GM19438 (cell line): ENCODE measurements at regions not wholly inside any gene's neighbourhood (a gene's known extent, or its start where the extent isn't known, plus 50 kb on each side); places are given as distances from the start of the nearest gene placed in this dataset.

Source experiments
- ATAC-seq: cut with Tn5 transposase; IDR thresholded peaks from one replicate; pipeline ENCODE4 v1.9.1; 2021; ENCODE audit warnings: low read depth; ENCODE audit not compliant: unreplicated experiment

DNA sequence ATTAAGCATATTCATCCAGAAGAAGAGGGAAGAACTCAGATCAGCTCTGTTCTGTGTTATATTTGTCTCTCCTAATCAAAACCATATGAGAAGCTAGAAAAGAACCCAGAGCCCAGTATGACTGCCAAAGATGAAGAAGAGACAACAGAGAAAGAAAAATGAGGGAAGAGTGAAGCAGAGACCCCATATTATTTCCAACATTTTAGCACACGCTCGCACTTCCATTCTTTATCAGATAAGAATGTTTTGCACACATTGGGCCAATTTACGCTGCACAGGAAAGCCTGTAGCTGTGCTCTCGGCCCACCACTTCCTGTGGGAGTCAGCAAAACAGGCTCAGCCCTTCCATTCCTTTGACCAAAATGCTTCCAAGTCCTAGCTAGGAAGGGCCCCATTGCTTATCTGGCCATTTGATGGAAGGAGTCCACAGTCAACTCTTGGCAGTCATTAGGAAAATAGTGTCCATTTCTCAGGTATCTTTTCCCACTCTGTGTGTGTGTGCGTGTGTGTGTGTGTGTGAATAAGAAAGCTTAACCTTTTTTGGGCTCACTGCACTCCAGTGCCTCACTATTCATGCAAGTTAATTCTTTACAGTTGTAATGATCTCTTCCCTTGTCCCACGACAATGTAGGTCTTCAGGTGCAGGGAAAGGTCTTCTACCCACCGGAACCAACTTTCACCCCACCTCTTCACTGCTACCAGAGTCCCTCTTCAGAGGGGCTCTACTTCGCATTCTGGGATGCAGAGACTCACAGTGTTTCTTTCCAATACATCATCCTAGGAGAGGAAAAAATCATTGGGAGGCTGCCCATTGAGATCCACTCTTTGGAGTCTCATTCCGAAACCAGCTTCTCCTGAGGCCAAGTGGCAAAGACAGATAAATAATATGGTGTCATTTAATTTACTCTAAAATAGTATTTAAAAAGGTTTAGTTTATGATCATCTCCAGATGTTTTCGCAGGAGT, 237.5 kb downstream of the COG6 start:
- ATAC-seq = no peak

DNA sequence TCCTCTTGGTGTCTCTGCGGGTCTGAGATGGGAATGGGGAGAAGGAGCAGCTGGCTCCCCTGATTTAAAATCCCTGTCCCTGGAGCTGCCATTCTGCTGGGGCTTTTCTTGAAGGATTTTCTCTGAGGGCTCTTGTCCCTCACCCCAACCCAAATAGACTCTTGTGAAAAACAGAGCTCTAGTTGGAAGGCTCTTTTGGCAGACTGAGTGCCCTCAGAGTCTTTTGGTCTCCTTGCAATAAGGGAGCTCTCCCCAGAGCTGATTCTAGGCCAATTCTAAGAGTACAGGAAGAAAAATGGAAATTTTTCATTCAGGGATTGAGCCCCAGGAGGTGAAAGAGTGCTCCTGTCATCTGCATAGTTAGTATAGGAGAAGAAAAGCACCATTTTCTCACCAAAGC, 238.3 kb downstream of the COG6 start:
- ATAC-seq = no peak

DNA sequence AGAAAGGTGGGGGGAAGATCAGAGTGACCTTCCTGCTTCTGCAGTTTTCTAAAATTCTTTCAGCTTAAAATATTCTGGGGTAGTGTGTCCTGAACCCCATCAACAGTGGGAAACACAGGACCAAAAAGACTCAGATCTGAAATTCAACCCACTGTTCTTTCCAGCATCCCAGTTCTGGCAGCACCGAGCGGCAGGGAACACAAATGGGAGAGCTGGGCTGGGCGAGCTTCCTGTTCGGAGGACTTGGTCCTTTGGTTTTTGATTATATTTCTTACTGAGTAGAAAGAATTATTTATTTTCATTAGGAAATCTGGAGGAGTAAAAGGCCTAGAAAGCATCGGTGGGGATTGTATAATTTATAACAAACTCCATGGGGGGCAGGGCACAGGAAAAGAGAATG, 239.1 kb downstream of the COG6 start:
- no peak for ATAC-seq

DNA sequence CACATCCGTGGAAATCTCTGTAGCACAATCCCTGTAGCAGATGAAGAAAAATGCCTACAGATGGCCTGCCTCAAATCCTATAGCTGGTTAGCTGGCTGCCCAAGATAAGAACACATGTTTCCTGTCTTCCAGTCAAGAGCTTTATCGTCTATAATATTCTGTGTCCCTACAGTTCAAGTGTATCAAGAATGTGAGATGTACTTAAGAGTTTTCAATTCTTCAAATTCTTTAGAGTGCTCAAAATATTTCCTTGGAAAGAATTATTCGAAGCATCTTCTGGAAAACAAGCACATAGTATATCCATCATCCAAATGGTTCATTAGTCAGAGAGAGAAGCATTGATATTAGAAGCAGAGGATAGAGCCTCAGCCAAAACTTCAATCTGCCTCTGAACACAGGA, 239.8 kb downstream of the COG6 start:
- ATAC-seq = no peak

GRCh38 chr13:39897636-39898035, 242.2 kb downstream of the COG6 start:
- ATAC-seq = no peak

GRCh38 chr13:39900106-39900750, 244.8 kb downstream of the COG6 start:
- ATAC-seq = no peak

- no peak for ATAC-seq
These were observed 249.5 kb downstream of the COG6 start for GRCh38 chr13:39904959-39905358.

DNA sequence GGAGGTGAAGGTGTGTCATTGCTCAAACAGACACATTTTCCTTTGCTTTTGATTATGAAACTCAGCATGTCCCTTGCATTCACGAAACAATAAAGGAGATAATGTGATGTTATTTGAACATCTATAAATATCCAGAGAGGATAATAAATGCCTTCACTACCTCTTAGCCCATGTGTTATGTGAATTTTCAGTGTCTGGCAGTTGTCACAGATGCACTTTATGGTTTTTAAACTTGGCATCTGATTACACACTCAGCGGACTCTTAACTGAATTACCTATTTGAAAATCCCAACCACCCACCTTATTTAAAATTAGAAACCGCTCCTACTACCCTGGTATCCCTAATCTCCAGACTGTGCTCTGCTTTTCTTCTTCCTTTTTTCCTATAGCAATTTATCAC, 254.2 kb downstream of the COG6 start:
- ATAC-seq = no peak

DNA sequence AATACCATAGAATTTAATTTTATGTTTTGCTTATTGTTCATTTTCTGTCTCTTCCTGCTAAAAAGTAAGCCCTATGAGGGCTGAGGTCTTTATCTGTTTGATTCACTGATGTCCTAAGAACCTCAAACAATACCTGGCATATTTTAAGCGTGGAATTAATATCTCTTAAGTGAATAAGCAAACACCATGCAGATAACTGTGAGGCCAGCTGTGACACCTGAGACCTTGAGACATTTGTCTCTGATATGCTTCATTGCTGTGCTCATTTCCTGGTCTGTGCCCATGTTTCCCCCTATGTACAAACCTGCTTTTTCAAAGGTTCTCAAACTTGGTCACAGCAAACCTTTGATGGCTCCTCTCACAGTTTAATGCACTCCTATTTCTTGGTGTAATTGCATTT, 254.6 kb downstream of the COG6 start:
- no peak for ATAC-seq

GRCh38 chr13:39910833-39911232, 255.4 kb downstream of the COG6 start:
- ATAC-seq = no peak

DNA sequence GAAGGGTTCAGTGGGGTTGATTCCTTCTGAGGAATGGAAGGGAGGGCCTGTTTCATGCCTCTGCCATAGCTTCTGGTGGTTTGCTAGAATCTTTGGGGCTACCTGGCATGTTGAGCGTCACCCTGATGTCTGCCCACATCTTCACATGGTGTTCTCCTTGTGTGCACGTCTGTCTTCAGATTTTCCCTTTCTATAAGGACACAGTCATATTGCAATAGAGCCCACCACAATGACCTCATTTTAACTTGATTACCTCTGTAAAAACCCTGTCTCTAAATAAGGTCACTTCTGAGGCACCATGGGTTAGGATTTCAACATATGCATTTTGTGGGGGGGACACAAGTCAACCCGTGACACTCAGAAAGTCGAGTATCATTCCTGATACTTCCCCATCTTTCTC, 257.9 kb downstream of the COG6 start:
- no peak for ATAC-seq

DNA sequence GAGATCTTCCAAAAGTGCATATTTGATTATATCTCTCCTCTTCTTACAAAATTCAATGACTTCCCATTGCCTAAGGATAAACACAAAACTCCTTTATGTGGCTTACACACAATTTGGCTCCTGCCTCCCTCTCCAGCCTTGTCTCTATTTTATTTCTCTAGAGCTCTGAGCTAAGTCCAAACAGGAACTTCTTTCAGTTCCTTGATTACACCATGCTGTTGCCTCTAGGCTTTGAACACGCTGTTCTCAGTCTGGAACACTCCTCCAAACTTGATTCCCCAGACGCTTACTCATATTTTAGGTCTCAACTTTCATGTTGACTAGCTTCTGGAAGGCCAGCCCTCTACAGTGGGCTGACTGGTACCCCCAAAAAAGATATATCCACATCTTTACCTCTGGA, 258.5 kb downstream of the COG6 start:
- no peak for ATAC-seq

DNA sequence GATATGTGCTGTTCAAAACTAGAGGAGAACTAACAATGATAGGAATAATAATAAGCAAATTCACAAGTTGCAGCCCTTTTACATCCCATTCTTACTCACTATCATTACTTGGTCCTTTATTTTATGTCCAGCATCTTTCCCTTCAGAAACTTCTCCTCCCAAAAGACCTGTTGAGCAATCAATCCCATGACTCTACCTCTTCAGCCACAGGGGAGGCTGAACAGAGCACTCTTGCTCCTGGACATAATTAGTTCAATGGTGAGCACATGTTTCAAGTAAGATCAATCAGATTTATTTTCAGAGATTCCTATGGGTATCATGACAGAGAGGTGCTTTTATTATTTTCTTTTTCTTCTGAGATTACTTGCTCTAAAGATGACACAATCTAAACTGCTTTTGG, 260.0 kb downstream of the COG6 start:
- no peak for ATAC-seq

DNA sequence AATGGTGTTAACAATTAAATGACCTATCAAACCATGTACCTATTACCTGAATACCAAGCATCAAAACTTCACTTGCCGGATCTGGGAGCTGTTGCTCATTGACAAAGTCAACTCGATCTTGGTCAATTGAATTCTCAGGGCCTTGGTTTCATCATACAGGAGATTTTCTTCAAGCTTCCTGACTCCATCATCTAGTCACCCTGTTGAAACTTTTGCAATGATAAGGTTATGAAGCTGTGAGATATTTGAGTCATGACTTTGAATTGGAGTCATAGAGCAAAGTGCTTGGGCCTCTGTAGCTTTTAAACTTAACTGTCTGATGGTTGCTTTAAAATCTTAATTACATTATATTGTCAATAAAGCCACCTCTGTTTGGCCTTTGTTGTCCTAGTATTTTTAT, 260.9 kb downstream of the COG6 start:
- ATAC-seq = no peak

DNA sequence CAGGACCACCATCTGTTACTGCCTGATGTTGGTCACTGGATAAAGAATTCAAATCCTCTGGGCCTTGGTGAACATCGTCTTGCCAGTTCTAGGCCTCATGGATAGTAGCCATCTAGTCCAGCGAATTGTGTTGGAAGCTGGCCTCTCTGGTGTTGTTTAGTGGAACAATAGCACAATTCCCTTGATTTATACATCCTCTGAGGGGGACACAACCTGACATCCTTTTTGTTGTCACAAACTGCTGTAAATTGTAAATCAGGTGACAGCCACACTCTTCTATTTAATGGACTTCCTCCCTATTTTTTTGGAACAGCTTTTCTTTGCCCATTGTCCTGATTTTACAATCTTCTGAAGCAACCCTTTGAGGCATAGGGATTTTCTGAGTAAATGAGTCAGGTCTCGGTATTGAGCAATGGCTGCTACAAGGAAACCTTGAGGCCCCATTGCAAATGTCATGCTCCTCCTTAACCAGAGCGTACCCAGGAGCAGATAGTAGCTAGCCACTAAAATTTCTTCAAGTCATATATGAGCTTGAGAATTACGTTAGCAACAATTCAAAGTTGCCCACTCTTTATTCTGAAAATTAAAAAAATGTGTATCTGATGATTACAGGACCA, 263.3 kb downstream of the COG6 start:
- ATAC-seq = no peak

DNA sequence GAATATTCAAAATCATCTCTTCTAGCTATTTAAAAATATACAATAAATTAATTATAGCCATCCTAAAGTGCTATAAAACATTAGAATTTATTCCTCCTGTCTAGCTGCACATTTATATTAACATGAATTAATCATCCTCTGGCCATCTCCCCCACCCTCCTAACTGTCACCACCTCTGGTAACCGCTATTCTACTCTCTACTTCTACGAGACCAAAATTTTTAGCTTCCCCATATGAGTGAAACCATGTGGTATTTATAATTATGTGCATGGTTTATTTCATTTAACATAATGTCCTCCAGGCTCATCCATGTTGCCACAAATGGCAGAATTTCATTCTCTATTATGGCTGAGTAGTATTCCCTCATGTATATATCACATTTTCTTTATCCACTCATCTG, 265.2 kb downstream of the COG6 start:
- ATAC-seq = no peak

DNA sequence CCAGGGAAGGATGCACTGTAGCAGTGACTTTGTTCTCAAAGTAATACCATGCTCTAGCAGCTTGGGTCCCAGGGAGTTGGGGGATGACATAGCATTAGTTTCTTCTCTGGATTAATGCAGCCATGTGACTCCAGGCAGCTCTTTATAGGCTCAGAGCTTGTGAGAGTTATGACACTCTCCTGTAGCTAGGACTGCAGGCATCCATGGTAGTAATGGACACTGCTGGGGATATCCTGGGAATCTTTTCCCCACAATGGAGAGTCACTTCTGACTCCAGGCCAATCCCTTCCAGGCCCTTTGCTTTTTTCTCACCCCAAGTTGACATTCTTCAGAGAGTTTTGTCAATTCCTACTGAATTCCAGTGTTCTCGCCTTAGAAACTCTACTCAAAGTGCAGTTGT, 270.9 kb downstream of the COG6 start:
- no peak for ATAC-seq

- ATAC-seq = no peak
These were observed 272.8 kb downstream of the COG6 start for GRCh38 chr13:39928261-39928660.

DNA sequence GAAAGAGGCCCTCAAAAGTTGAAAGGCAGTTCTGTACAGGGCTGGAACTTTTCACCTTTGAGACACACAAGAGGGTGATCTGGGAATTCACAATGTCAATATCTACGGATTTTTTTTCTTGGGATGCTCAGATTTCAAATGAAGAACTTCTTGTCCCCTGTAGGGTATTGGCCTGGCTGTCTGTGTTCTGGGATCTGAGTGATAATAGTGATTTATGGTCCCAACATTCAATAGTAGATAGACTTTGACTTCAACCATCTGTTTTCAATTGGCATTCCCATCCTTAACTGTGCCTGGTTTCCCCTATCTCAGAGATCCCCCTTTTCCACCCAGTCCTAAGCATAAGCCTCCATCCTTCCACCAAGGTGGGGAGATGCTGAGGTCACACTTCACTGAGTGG, 274.1 kb downstream of the COG6 start:
- no peak for ATAC-seq

- ATAC-seq = no peak
These were observed 274.6 kb downstream of the COG6 start for GRCh38 chr13:39930060-39930459.

- ATAC-seq = no peak
These were observed 275.3 kb downstream of the COG6 start for GRCh38 chr13:39930544-39931444.
